WERI-Rb-1 (cell line): ENCODE measurements at regions not wholly inside any gene's neighbourhood (a gene's known extent, or its start where the extent isn't known, plus 50 kb on each side); places are given as distances from the start of the nearest gene placed in this dataset.

Source experiments
- DNase-seq: peaks from one replicate; pipeline ENCODE4 v3.0.0-alpha.2; 2020
- H3K27ac ChIP-seq: fragments of 250-450 bp; sonication (Bioruptor Pico); 2 replicates; pipeline ENCODE4 v1.5.1; 2020; ENCODE audit warnings: mild to moderate bottlenecking, moderate library complexity
- H3K27me3 ChIP-seq: fragments of 250-450 bp; sonication (Bioruptor Pico); 2 replicates; pipeline ENCODE4 v1.5.1; 2021; ENCODE audit warnings: mild to moderate bottlenecking, low read depth, moderate library complexity; ENCODE audit not compliant: insufficient read depth, severe bottlenecking
- H3K36me3 ChIP-seq: fragments of 250-450 bp; sonication (Bioruptor Pico); 2 replicates; pipeline ENCODE4 v1.5.1; 2020; ENCODE audit warnings: mild to moderate bottlenecking, moderate library complexity
- H3K4me3 ChIP-seq: 2 replicates; pipeline ENCODE4 v1.5.1; 2011; ENCODE audit warnings: low read depth, mild to moderate bottlenecking, control low read depth, low read length
- H3K9me3 ChIP-seq: fragments of 250-450 bp; sonication (Bioruptor Pico); 2 replicates; pipeline ENCODE4 v1.5.1; 2021; ENCODE audit warnings: mild to moderate bottlenecking, moderate library complexity; ENCODE audit not compliant: severe bottlenecking
- TF ChIP-seq, protein P1 (sequence below): IDR thresholded peaks from 2 replicates; pipeline ENCODE4 v1.5.1; 2011; ENCODE audit warnings: low read depth, mild to moderate bottlenecking, control low read depth, inconsistent platforms, low read length

GRCh38 chr3:187571701-187572100 lies 98.5 kb downstream of the SST start:
- TF ChIP-seq, protein P1, sequence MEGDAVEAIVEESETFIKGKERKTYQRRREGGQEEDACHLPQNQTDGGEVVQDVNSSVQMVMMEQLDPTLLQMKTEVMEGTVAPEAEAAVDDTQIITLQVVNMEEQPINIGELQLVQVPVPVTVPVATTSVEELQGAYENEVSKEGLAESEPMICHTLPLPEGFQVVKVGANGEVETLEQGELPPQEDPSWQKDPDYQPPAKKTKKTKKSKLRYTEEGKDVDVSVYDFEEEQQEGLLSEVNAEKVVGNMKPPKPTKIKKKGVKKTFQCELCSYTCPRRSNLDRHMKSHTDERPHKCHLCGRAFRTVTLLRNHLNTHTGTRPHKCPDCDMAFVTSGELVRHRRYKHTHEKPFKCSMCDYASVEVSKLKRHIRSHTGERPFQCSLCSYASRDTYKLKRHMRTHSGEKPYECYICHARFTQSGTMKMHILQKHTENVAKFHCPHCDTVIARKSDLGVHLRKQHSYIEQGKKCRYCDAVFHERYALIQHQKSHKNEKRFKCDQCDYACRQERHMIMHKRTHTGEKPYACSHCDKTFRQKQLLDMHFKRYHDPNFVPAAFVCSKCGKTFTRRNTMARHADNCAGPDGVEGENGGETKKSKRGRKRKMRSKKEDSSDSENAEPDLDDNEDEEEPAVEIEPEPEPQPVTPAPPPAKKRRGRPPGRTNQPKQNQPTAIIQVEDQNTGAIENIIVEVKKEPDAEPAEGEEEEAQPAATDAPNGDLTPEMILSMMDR: no peak
- no peaks in the 10 kb centered on the region for H3K27me3 ChIP-seq

GRCh38 chr3:187570776-187571175 lies 99.4 kb downstream of the SST start:
- no peaks in the 10 kb centered on the region for H3K27me3 ChIP-seq
- H3K27ac ChIP-seq: no peak overlapping the region
- no peaks in the 10 kb centered on the region for H3K36me3 ChIP-seq
- no peaks in the 10 kb centered on the region for H3K9me3 ChIP-seq
- TF ChIP-seq, protein P1: no peak
- DNase-seq: peak; percentile 59
- H3K4me3 ChIP-seq: no peak overlapping the region

More at GRCh38 chr3:187571701-187572100, 98.5 kb downstream of the SST start:
- Histone ChIP-seq H3K36me3 (no peaks in the 10 kb centered on the region), H3K9me3 (no peaks in the 10 kb centered on the region), H3K27ac (no peak overlapping the region), H3K4me3 (no peak overlapping the region)
- DNase-seq: no peak

DNA sequence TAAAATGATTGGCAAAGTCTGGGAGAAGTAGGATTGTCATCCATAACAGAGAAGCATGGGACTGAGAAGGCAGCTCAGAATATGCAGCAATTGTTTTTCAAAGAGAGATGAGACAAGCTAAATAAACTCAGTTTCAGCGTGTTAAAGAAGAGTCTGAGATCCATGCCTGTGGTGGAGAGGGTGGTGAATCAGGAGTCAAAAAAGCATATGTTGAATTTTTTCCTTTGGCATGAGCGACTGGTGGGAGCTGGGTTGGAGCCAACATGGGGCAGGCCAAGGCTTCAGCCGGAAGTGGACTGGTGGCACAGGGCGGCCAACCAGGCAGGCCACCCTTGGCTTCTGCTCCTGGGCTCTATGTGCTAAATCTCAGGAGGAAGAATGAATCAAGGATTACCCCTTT lies 102.0 kb downstream of the SST start:
- Histone ChIP-seq H3K27ac (no peak overlapping the region), H3K36me3 (no peaks in the 10 kb centered on the region), H3K9me3 (no peaks in the 10 kb centered on the region), H3K4me3 (no peak overlapping the region), H3K27me3 (no peaks in the 10 kb centered on the region)
- TF ChIP-seq, protein P1: no peak
- DNase-seq: no peak

GRCh38 chr3:187567661-187568121 lies 102.5 kb downstream of the SST start:
- H3K27me3 ChIP-seq: no peaks in the 10 kb centered on the region
- no peak overlapping the region for H3K4me3 ChIP-seq
- DNase-seq: no peak
- H3K27ac ChIP-seq: no peak overlapping the region
- H3K9me3 ChIP-seq: no peaks in the 10 kb centered on the region
- no peaks in the 10 kb centered on the region for H3K36me3 ChIP-seq
- TF ChIP-seq, protein P1: no peak

GRCh38 chr3:187567021-187567420 lies 103.2 kb downstream of the SST start:
- no peaks in the 10 kb centered on the region for H3K9me3 ChIP-seq
- no peaks in the 10 kb centered on the region for H3K36me3 ChIP-seq
- H3K4me3 ChIP-seq: no peak overlapping the region
- no peak for DNase-seq
- H3K27me3 ChIP-seq: no peaks in the 10 kb centered on the region
- TF ChIP-seq, protein P1: no peak
- H3K27ac ChIP-seq: no peak overlapping the region

- peaks cover 4% of the 10 kb centered on the region for H3K27me3 ChIP-seq
- DNase-seq: no peak
- no peaks in the 10 kb centered on the region for H3K9me3 ChIP-seq
- no peak overlapping the region for H3K4me3 ChIP-seq
- no peak overlapping the region for H3K27ac ChIP-seq
- no peaks in the 10 kb centered on the region for H3K36me3 ChIP-seq
- TF ChIP-seq, protein P1: no peak
These were observed 104.5 kb downstream of the SST start for GRCh38 chr3:187565701-187566100.
